ENCODE measurements at regions not wholly inside any gene's neighbourhood (a gene's known extent, or its start where the extent isn't known, plus 50 kb on each side); places are given as distances from the start of the nearest gene placed in this dataset.

- no peak overlapping the region for H3K4me3 ChIP-seq (ENCODE audit: low read depth, low read length)
These were observed 536.0 kb upstream of the CDH2 start for GRCh38 chr18:28712796-28713425.

GRCh38 chr18:28712172-28712571 is 535.2 kb upstream of the CDH2 start:
- H3K4me3 ChIP-seq (ENCODE audit: low read depth, low read length): no peak overlapping the region

- no peak overlapping the region for H3K4me3 ChIP-seq (ENCODE audit: low read depth, low read length)
These were observed 534.2 kb upstream of the CDH2 start for GRCh38 chr18:28711096-28711495.

- no peak overlapping the region for H3K4me3 ChIP-seq (ENCODE audit: low read depth, low read length)
These were observed 530.1 kb upstream of the CDH2 start for GRCh38 chr18:28707006-28707405.

GRCh38 chr18:28706397-28706796 is 529.5 kb upstream of the CDH2 start:
- no peak overlapping the region for H3K4me3 ChIP-seq (ENCODE audit: low read depth, low read length)

- H3K4me3 ChIP-seq (ENCODE audit: low read depth, low read length): no peak overlapping the region
These were observed 528.6 kb upstream of the CDH2 start for GRCh38 chr18:28705482-28705881.

GRCh38 chr18:28692337-28692736 is 515.4 kb upstream of the CDH2 start:
- no peak overlapping the region for H3K4me3 ChIP-seq (ENCODE audit: low read depth, low read length)

GRCh38 chr18:28691496-28691840 is 514.5 kb upstream of the CDH2 start:
- no peak overlapping the region for H3K4me3 ChIP-seq (ENCODE audit: low read depth, low read length)

- H3K4me3 ChIP-seq (ENCODE audit: low read depth, low read length): no peak overlapping the region
These were observed 514.0 kb upstream of the CDH2 start for GRCh38 chr18:28690836-28691495.

GRCh38 chr18:28690100-28690499 is 513.2 kb upstream of the CDH2 start:
- H3K4me3 ChIP-seq (ENCODE audit: low read depth, low read length): no peak overlapping the region

GRCh38 chr18:28689588-28689987 is 512.7 kb upstream of the CDH2 start:
- H3K4me3 ChIP-seq (ENCODE audit: low read depth, low read length): no peak overlapping the region

- H3K4me3 ChIP-seq (ENCODE audit: low read depth, low read length): no peak overlapping the region
These were observed 507.9 kb upstream of the CDH2 start for GRCh38 chr18:28684746-28685355.

GRCh38 chr18:28682912-28683311 is 506.0 kb upstream of the CDH2 start:
- H3K4me3 ChIP-seq (ENCODE audit: low read depth, low read length): no peak overlapping the region

GRCh38 chr18:28669165-28669564 is 492.2 kb upstream of the CDH2 start:
- H3K4me3 ChIP-seq (ENCODE audit: low read depth, low read length): no peak overlapping the region

GRCh38 chr18:28666216-28666615 is 489.3 kb upstream of the CDH2 start:
- no peak overlapping the region for H3K4me3 ChIP-seq (ENCODE audit: low read depth, low read length)

- H3K4me3 ChIP-seq (ENCODE audit: low read depth, low read length): no peak overlapping the region
These were observed 481.0 kb upstream of the CDH2 start for GRCh38 chr18:28657961-28658360.

- H3K4me3 ChIP-seq (ENCODE audit: low read depth, low read length): no peak overlapping the region
These were observed 475.7 kb upstream of the CDH2 start for GRCh38 chr18:28652654-28653053.

- H3K4me3 ChIP-seq (ENCODE audit: low read depth, low read length): no peak overlapping the region
These were observed 474.4 kb upstream of the CDH2 start for GRCh38 chr18:28651298-28651697.

GRCh38 chr18:28650860-28651259 is 473.9 kb upstream of the CDH2 start:
- no peak overlapping the region for H3K4me3 ChIP-seq (ENCODE audit: low read depth, low read length)

GRCh38 chr18:28647961-28648360 is 471.0 kb upstream of the CDH2 start:
- H3K4me3 ChIP-seq (ENCODE audit: low read depth, low read length): no peak overlapping the region

- no peak overlapping the region for H3K4me3 ChIP-seq (ENCODE audit: low read depth, low read length)
These were observed 461.0 kb upstream of the CDH2 start for GRCh38 chr18:28637897-28638296.

- H3K4me3 ChIP-seq (ENCODE audit: low read depth, low read length): no peak overlapping the region
These were observed 458.6 kb upstream of the CDH2 start for GRCh38 chr18:28635530-28635929.

GRCh38 chr18:28626756-28627155 is 449.8 kb upstream of the CDH2 start:
- no peak overlapping the region for H3K4me3 ChIP-seq (ENCODE audit: low read depth, low read length)

Data from iPS-11a (cell line).